HTR-8/SVneo (cell line): ENCODE measurements at regions not wholly inside any gene's neighbourhood (a gene's known extent, or its start where the extent isn't known, plus 50 kb on each side); places are given as distances from the start of the nearest gene placed in this dataset.
A peak's percentile ranks its signal among the peaks of the same experiment; 100 is the strongest.

Experiments used
- DNase-seq: peaks from one replicate; pipeline ENCODE4 v3.0.0; 2011; ENCODE audit warnings: low spot score, mixed read lengths; ENCODE audit not compliant: insufficient read length
- FAIRE-seq: peaks from 2 replicates; lab custom pipeline; 2011; peaks lifted over from hg19 to GRCh38; lab: Jason Lieb, UNC

GRCh38 chr7:33832271-33832721 lies 73.0 kb upstream of the BMPER start:
- FAIRE-seq (no peak), DNase-seq (no peak)

DNA sequence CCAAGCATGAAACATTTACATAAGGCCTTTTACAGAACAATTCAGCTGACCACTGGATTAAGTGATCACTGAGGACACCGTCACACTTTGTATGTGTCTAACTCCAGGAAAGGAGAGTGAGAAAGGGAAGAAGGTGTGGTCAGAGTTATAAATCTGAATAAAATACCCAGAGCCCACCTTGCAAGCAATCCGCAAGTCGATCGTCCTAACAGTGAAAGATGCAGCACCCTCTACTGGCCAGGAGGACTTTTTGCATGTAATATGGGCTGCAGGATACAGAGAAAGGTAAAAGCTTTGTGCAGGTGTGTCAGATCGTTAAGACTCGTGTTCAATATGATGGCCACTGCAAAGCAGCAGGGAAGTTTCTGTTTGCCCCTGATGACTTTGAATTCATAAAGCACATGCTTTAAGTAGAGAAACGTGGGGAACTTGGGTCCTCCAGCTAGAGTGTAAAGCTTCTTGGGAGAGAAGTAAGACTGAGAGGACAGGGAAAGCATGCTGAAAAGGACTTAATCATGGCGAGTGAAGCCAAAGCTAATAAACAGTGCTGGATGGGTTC lies 68.5 kb upstream of the BMPER start:
- DNase-seq (no peak), FAIRE-seq (no peak)

DNA sequence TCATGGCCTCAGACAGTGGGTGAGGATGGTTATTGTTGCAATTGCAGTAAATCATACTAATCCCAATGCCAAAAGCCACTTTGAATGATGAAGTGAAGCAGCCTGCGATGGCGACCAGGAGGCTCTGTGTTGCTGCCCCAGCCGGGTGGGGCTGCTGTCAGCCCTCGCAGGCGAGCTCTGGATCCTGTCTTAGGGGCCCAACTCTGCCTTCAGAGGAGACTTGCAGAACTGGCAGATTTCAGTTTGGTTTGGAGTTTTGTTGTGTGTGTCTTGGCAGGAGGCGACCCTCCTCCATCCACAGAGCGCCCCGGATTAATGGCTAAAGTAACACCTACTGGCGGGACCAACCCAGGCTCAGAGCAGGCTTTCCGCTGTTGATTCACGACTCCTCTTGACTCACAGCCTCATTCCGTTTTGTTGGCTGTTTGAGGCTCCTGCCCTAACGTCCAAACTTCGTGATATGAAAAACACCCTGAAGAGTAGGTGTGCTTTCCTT lies 67.9 kb upstream of the BMPER start:
- FAIRE-seq, result no peak
- DNase-seq, result no peak

GRCh38 chr7:33841031-33841430 lies 64.3 kb upstream of the BMPER start:
- FAIRE-seq (no peak), DNase-seq (no peak)

DNA sequence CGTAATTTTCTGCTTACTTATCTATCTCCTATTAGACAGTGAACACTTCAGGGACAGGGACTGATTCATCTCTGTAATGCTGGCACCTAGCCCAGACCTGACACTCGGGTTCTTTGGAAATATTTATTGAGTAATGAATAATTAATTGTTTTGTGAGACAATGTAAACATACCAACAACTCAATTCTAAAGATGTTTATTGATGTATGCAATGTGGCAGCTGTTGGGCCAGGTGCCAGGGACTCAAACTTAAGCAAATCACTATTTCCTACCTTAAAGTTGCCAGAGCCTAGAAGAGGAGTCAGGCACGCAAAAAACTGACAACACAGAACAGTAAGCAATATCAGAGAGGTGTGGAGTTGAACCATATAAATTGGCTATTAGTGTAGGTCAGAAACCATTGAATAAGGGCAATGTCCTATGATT lies 63.6 kb upstream of the BMPER start:
- DNase-seq (peak; percentile 12), FAIRE-seq (no peak)

DNA sequence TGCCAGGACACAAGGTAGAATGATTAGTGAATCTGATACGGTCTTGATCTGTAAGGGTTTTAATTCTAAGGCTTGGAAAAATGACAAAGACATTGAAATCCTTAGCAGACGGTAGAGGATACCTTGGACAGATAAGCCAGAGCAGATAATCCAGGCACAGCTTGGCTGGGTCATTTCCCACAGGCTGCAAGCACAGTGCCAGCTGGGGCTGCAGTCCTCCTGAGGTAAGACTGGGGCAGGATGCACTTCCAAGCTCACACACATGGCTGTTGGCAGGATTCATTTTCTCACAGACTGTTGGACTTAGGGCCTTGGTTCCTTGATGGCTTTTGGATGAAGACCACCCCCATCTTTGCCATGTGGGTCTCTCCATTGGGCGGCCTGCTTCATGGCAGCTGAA lies 63.2 kb upstream of the BMPER start:
- DNase-seq, result no peak
- no peak for FAIRE-seq

GRCh38 chr7:33845991-33846509 lies 59.3 kb upstream of the BMPER start:
- DNase-seq (no peak), FAIRE-seq (no peak)

GRCh38 chr7:33849004-33849403 lies 56.3 kb upstream of the BMPER start:
- no peak for FAIRE-seq
- no peak for DNase-seq

- FAIRE-seq, result no peak
Observed at GRCh38 chr7:33849971-33850559, 55.3 kb upstream of the BMPER start.

DNA sequence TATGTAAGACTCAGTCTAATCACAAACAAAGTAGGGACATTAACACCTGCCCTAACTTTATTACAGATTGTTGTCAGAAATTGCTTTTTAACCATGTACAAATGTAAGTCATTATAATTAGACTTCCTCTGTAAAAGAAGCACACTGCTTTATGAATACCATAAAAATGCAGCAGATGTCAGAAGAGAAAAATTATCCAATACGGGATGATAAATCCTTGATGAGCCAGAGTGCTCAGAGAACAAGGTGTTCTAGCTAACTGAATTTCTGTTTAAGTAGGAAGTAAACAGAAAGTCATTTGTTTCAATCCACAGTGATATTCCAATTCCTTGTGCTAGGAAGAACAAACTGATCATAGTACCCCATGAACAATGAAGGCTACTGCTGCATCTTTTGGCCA lies 54.6 kb upstream of the BMPER start:
- no peak for FAIRE-seq
- no peak for DNase-seq

More at GRCh38 chr7:33849971-33850559, 55.3 kb upstream of the BMPER start:
- DNase-seq, result no peak

DNA sequence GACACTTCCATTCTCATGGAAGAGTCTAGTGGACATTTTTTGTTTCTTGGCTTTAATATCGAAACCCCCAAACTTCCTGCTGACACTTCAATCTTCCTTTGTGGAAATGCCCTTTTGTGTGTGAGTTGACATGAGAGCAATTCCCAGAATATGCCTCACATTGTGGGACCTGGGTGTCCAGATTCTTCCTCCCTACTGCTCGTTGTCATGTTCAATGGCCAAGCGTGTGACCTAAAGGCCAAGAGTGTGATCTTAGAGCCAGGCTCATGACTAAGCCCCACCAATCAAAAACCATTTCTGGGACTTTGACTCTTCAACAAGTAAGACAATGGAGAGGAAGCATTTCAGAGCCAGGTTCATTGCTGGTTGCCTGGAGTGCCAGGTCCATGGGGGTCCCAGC lies 52.5 kb upstream of the BMPER start:
- no peak for FAIRE-seq
- no peak for DNase-seq

DNA sequence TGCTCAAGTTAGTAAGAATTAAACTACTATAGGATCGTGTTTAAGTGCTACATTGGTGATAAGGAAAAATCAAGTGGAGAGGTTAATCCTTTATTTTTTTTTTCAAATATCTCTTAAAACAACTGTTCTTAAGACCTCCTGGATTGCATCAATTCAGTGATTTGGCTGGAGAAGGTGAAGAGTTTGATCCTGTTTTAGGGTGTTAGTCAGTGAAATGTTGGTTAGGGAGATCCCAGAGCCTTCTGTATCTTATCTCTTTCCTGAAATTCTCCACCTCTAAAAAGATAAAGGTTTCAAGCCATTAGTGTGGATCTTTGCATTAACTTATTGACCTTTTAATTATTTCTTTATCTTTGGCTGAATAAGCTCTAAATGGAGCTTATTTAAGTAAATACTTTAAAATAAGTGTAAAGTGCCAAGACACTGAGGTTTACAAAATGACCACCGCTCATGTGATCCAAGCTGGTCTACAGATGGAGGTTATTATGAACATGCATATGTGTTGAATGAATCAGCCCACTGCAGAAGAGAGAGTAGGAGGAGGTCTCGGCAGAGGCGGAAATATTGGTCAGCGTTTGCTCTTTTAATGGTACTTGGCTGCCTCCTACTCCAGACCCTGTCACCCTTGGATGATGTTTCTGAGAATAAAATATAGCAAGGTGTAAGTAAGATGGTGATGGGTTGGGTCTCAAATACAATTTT lies 51.8 kb upstream of the BMPER start:
- DNase-seq, result peak; percentile 19
- FAIRE-seq, result no peak

- FAIRE-seq (no peak), DNase-seq (peak; percentile 6)
Observed at GRCh38 chr7:33854178-33854577, 51.2 kb upstream of the BMPER start.

- FAIRE-seq, result no peak
- peak; percentile 29 for DNase-seq
Observed at GRCh38 chr7:33854801-33855350, 50.5 kb upstream of the BMPER start.
